ENCODE measurements at regions not wholly inside any gene's neighbourhood (a gene's known extent, or its start where the extent isn't known, plus 50 kb on each side); places are given as distances from the start of the nearest gene placed in this dataset.

DNA sequence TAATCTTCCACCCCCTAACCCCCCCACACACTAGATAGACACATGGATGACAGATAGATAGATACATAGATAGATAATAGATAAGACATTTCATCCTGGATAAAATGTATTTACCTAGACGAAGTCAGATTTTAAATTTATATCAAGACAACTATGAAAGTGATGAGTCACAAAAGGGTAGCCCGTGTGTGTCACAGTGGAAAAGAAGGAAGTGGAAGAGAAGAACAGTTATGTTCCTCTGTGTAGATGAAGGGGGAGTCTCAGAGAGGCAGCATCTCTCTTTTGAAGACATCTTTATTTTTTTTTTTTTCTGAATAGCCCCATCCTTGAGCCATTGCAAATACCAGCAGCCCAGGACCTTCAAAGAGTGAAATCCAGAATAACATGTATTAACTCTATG is 121.7 kb upstream of the VGLL2 start:
- no CpG with 5 or more reads among the region's 2 CpGs for WGBS (ENCODE audit: extremely low coverage, insufficient coverage, insufficient read length)
- H3K79me1 ChIP-seq (ENCODE audit: low read length): no peaks in the 10 kb centered on the region
- H3K4me3 ChIP-seq (ENCODE audit: low read depth, low read length): no peak overlapping the region
- no peak overlapping the region for H2BK5ac ChIP-seq (ENCODE audit: low read depth, low read length, poor library complexity)
- H2AK5ac ChIP-seq (ENCODE audit: low read length): no peak overlapping the region
- no peak overlapping the region for H3K14ac ChIP-seq (ENCODE audit: low read length)
- no peak overlapping the region for H3K4ac ChIP-seq (ENCODE audit: low read depth, low read length)
- H2BK12ac ChIP-seq (ENCODE audit: low read length): no peak overlapping the region
- H4K91ac ChIP-seq (ENCODE audit: low read depth, low read length): no peak overlapping the region
- no peaks in the 10 kb centered on the region for H3K4me1 ChIP-seq (ENCODE audit: control insufficient read depth in 1 of 2, insufficient read depth in 2 of 2, low read length in 2 of 2)
- no peak overlapping the region for H4K12ac ChIP-seq (ENCODE audit: low read depth, low read length)
- H2BK120ac ChIP-seq (ENCODE audit: insufficient read depth, low read length, poor library complexity): no peak overlapping the region
- no peak for DNase-seq
- H3K23ac ChIP-seq (ENCODE audit: low read length): no peak overlapping the region
- no peaks in the 10 kb centered on the region for H3K27me3 ChIP-seq (ENCODE audit: insufficient read depth, low read length)
- H4K8ac ChIP-seq (ENCODE audit: low read depth, low read length): no peak overlapping the region
- H3K27ac ChIP-seq (ENCODE audit: low read depth, low read length): no peak overlapping the region
- H3K36me3 ChIP-seq (ENCODE audit: control insufficient read depth in 1 of 2, insufficient read depth in 2 of 2, low read length in 2 of 2): no peaks in the 10 kb centered on the region
- no peak overlapping the region for H2AFZ ChIP-seq (ENCODE audit: insufficient read depth, low read length, poor library complexity)
- H3K4me2 ChIP-seq (ENCODE audit: low read length): no peak overlapping the region
- no peak overlapping the region for H3K9ac ChIP-seq (ENCODE audit: low read length)
- H3K79me2 ChIP-seq (ENCODE audit: control insufficient read depth, insufficient read depth, low read length, poor library complexity): no peaks in the 10 kb centered on the region
- H3K18ac ChIP-seq (ENCODE audit: low read length): no peak overlapping the region
- H3K9me3 ChIP-seq (ENCODE audit: insufficient read depth, low read depth, low read length): peaks cover 6% of the 10 kb centered on the region

GRCh38 chr6:117145940-117146339 is 119.4 kb upstream of the VGLL2 start:
- WGBS (ENCODE audit: extremely low coverage, insufficient coverage, insufficient read length): no CpG with 5 or more reads among the region's 2 CpGs
- Histone ChIP-seq H3K14ac (ENCODE audit: low read length) (no peak overlapping the region), H3K4me2 (ENCODE audit: low read length) (no peak overlapping the region), H2AK5ac (ENCODE audit: low read length) (no peak overlapping the region), H2AFZ (ENCODE audit: insufficient read depth, low read length, poor library complexity) (no peak overlapping the region), H3K9ac (ENCODE audit: low read length) (no peak overlapping the region), H3K27me3 (ENCODE audit: insufficient read depth, low read length) (no peaks in the 10 kb centered on the region), H3K4me1 (ENCODE audit: control insufficient read depth in 1 of 2, insufficient read depth in 2 of 2, low read length in 2 of 2) (no peaks in the 10 kb centered on the region), H3K9me3 (ENCODE audit: insufficient read depth, low read depth, low read length) (peaks cover 8% of the 10 kb centered on the region), H3K27ac (ENCODE audit: low read depth, low read length) (no peak overlapping the region), H3K23ac (ENCODE audit: low read length) (no peak overlapping the region), H2BK12ac (ENCODE audit: low read length) (no peak overlapping the region), H3K79me1 (ENCODE audit: low read length) (no peaks in the 10 kb centered on the region), H4K12ac (ENCODE audit: low read depth, low read length) (no peak overlapping the region), H2BK120ac (ENCODE audit: insufficient read depth, low read length, poor library complexity) (no peak overlapping the region), H3K18ac (ENCODE audit: low read length) (no peak overlapping the region), H3K79me2 (ENCODE audit: control insufficient read depth, insufficient read depth, low read length, poor library complexity) (no peaks in the 10 kb centered on the region), H2BK5ac (ENCODE audit: low read depth, low read length, poor library complexity) (no peak overlapping the region), H3K36me3 (ENCODE audit: control insufficient read depth in 1 of 2, insufficient read depth in 2 of 2, low read length in 2 of 2) (no peaks in the 10 kb centered on the region), H3K4ac (ENCODE audit: low read depth, low read length) (no peak overlapping the region), H3K4me3 (ENCODE audit: low read depth, low read length) (no peak overlapping the region), H4K8ac (ENCODE audit: low read depth, low read length) (no peak overlapping the region), H4K91ac (ENCODE audit: low read depth, low read length) (no peak overlapping the region)
- no peak for DNase-seq

DNA sequence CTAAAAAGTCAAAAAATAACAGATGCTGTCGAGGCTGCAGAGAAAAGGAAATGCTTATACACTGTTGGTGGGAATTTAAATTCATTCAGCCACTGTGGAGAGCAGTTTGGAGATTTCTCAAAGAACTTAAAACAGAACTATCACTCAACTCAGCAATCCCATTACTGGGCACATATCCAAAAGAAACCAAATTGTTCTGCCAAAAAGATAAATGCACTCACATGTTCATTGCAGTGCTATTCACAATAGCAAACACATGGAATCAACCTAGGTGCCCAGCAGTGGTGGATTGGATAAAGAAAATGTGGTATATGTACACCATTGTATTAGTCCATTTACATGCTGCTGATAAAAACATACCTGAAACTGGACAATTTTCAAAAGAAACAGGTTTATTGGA is 116.0 kb upstream of the VGLL2 start:
- Histone ChIP-seq H3K36me3 (ENCODE audit: control insufficient read depth in 1 of 2, insufficient read depth in 2 of 2, low read length in 2 of 2) (no peaks in the 10 kb centered on the region), H4K91ac (ENCODE audit: low read depth, low read length) (no peak overlapping the region), H3K4me2 (ENCODE audit: low read length) (no peak overlapping the region), H2BK12ac (ENCODE audit: low read length) (no peak overlapping the region), H4K8ac (ENCODE audit: low read depth, low read length) (no peak overlapping the region), H4K12ac (ENCODE audit: low read depth, low read length) (no peak overlapping the region), H3K4ac (ENCODE audit: low read depth, low read length) (no peak overlapping the region), H3K9me3 (ENCODE audit: insufficient read depth, low read depth, low read length) (peaks cover 8% of the 10 kb centered on the region), H3K4me3 (ENCODE audit: low read depth, low read length) (no peak overlapping the region), H3K9ac (ENCODE audit: low read length) (no peak overlapping the region), H3K14ac (ENCODE audit: low read length) (no peak overlapping the region), H3K23ac (ENCODE audit: low read length) (no peak overlapping the region), H3K27ac (ENCODE audit: low read depth, low read length) (no peak overlapping the region), H3K18ac (ENCODE audit: low read length) (no peak overlapping the region), H2BK120ac (ENCODE audit: insufficient read depth, low read length, poor library complexity) (no peak overlapping the region), H3K79me2 (ENCODE audit: control insufficient read depth, insufficient read depth, low read length, poor library complexity) (no peaks in the 10 kb centered on the region), H3K4me1 (ENCODE audit: control insufficient read depth in 1 of 2, insufficient read depth in 2 of 2, low read length in 2 of 2) (no peaks in the 10 kb centered on the region), H3K27me3 (ENCODE audit: insufficient read depth, low read length) (no peaks in the 10 kb centered on the region), H2AK5ac (ENCODE audit: low read length) (no peak overlapping the region), H3K79me1 (ENCODE audit: low read length) (no peaks in the 10 kb centered on the region), H2AFZ (ENCODE audit: insufficient read depth, low read length, poor library complexity) (no peak overlapping the region), H2BK5ac (ENCODE audit: low read depth, low read length, poor library complexity) (no peak overlapping the region)
- no CpG with 5 or more reads among the region's 1 CpG for WGBS (ENCODE audit: extremely low coverage, insufficient coverage, insufficient read length)
- no peak for DNase-seq

- no peak for DNase-seq
- Histone ChIP-seq H3K18ac (ENCODE audit: low read length) (no peak overlapping the region), H3K23ac (ENCODE audit: low read length) (no peak overlapping the region), H3K4me1 (ENCODE audit: control insufficient read depth in 1 of 2, insufficient read depth in 2 of 2, low read length in 2 of 2) (no peaks in the 10 kb centered on the region), H2AFZ (ENCODE audit: insufficient read depth, low read length, poor library complexity) (no peak overlapping the region), H3K27ac (ENCODE audit: low read depth, low read length) (no peak overlapping the region), H3K27me3 (ENCODE audit: insufficient read depth, low read length) (no peaks in the 10 kb centered on the region), H3K9ac (ENCODE audit: low read length) (no peak overlapping the region), H4K8ac (ENCODE audit: low read depth, low read length) (no peak overlapping the region), H3K4me2 (ENCODE audit: low read length) (no peak overlapping the region), H3K14ac (ENCODE audit: low read length) (no peak overlapping the region), H2AK5ac (ENCODE audit: low read length) (no peak overlapping the region), H3K4ac (ENCODE audit: low read depth, low read length) (no peak overlapping the region), H4K12ac (ENCODE audit: low read depth, low read length) (no peak overlapping the region), H3K9me3 (ENCODE audit: insufficient read depth, low read depth, low read length) (no peaks in the 10 kb centered on the region), H3K79me1 (ENCODE audit: low read length) (no peaks in the 10 kb centered on the region), H3K36me3 (ENCODE audit: control insufficient read depth in 1 of 2, insufficient read depth in 2 of 2, low read length in 2 of 2) (no peaks in the 10 kb centered on the region), H2BK5ac (ENCODE audit: low read depth, low read length, poor library complexity) (no peak overlapping the region), H2BK12ac (ENCODE audit: low read length) (no peak overlapping the region), H3K79me2 (ENCODE audit: control insufficient read depth, insufficient read depth, low read length, poor library complexity) (no peaks in the 10 kb centered on the region), H4K91ac (ENCODE audit: low read depth, low read length) (no peak overlapping the region), H2BK120ac (ENCODE audit: insufficient read depth, low read length, poor library complexity) (no peak overlapping the region), H3K4me3 (ENCODE audit: low read depth, low read length) (no peak overlapping the region)
- WGBS (ENCODE audit: extremely low coverage, insufficient coverage, insufficient read length): no CpG with 5 or more reads among the region's 1 CpG
These were observed 108.6 kb upstream of the VGLL2 start for GRCh38 chr6:117156741-117157140.

All from trophoblast cell (in vitro differentiated cells and primary cell).